GM21526 (cell line): ENCODE measurements at regions not wholly inside any gene's neighbourhood (a gene's known extent, or its start where the extent isn't known, plus 50 kb on each side); places are given as distances from the start of the nearest gene placed in this dataset.
"Not testable (repeated sequence)": the region's sequence is repeated elsewhere in the genome, so short reads cannot be mapped to it uniquely, and the experiment has no call there.

Experiments used
- ATAC-seq: cut with Tn5 transposase; IDR thresholded peaks from one replicate; pipeline ENCODE4 v1.9.1; 2021; ENCODE audit warnings: moderate library complexity; ENCODE audit not compliant: unreplicated experiment, low FRiP score

DNA sequence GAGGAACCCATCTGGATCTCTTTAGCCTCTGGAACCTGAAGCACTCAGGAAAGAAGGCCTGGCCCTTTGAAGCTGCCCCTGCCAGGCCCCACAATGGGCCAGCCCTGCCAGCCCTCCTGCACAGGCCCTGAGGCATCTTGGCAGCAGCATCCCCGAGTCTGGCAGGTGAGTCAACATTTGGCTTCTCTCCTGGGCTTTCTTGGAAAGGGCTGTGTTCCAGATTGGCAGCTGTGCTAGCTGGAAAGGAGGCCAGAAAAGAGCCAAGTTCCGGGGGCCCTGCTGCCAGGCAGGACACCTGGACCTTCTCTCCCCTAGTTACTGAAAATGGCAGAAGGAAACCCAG, 187.2 kb downstream of the SHQ1 start:
- ATAC-seq: no peak

DNA sequence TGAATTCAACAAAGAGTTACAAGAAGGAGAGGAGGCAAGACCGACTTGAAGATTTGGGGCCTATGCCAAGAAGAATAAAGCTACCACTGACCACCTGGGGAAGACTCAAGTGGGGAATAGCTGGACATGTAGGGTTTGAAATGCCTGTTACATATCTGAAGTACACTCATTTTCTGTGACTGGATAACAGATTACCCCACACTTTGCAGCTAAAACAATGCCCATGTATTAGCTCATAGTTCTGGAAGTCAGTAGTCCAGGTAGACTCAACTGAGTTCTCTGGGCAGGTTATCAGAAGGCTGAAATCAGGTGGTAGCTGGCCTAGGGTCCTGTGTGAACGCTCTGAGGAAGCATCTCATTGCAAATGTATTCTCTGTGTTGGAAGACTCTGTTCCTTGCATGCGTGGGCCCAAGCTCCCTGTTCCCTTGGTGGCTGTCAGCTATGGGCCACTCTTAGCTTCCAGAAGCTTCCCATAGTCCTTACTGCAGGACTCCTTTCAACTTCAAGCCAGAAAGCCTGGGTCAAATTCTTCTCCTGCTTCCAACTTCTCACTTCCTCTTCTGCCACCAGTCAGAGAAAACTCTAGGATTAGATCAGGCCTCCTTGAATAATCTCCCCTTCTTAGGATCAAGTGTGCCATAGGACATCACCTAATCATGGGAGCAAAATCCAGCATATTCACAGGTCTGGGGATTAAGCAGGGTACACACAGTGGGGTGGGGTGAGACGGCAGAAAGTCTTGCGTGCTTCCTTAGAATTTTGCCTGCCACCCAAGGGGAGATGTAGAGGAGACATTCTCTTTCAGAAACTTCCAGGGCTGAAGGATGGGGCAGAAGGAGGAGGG, 187.8 kb downstream of the SHQ1 start:
- ATAC-seq: no peak

DNA sequence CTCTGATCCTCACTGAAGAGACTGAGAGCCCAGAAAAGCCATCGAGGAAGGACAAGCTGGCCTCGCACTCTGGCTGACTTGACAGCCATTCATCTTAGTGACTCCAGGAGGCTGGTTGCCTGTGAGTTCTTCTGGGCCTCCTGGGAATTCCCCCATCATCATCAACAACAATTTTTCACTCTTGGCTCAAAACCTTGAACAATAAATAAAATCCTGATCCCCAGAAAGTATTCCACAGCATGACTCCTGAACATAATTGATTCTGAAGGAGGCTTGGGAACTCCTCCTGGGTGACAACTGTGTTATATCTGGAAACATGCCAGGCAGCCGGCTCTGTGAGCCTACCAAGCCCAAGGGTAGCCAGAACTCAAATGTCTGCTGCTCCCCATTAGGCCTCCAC, 188.6 kb downstream of the SHQ1 start:
- ATAC-seq: no peak

DNA sequence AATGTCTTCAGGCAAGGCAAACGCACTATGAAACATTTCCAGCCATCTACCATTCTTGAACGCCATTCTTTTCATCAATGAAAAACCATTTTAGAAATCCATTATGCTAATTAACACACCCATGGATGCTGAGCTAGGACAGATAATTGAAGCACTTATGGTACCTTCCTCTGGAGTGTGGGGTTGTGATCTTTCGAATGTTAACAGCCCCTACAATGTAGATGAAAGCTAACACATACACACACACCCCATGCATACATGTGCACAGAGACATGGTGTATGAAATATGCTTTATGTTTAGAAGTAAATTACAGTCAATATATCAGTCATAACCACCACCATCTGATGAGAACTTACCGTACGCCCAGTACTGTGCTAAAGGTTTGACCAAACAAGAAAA, 189.1 kb downstream of the SHQ1 start:
- ATAC-seq: no peak

DNA sequence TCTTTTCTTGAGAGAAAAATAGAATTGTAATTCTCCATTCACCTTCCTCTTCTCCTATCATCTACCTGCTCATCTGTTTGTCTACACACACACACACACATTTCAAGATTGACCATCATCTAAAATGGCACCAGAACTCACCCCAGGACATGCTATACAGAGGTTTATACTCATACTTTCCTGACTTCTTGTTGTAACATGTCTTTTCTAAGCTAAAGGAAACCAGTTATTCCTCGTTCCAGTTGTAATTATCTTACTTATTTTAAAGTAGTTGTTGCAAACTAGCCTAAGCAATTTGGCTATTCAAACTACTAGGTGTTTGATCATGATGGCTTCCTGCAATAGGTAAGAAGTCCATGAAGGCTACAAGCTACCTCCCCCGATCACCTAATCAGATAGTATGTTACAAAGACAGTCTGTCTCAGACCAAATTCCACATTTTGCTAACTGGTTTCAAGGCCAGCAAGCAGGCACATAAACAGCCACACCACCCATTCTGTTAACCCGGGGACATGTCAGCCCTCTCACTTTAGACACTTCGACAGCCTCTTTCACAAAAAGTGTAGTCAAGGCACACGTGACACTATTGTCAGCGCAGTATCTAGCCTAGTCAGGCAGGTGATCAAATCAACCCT, 189.7 kb downstream of the SHQ1 start:
- no peak for ATAC-seq

DNA sequence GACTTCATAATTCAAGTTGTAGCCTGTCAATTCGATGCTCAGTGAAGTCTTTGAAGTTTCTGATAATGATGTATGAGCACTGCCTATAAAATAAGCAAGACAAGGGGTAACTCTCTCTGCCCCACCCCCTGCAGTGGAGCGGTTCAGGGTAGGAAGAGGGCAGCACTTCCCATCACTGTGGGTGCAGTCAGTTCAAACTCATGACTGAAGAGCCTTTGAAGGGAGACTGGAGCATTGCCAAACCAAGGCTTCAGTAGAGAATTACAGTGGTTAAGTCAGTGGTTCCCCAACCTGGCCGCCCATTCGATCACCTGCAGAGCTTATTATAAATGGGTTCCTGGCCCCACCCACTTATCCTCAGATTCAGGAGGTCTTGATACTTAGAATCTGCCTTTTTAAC, 190.6 kb downstream of the SHQ1 start:
- ATAC-seq: no peak

DNA sequence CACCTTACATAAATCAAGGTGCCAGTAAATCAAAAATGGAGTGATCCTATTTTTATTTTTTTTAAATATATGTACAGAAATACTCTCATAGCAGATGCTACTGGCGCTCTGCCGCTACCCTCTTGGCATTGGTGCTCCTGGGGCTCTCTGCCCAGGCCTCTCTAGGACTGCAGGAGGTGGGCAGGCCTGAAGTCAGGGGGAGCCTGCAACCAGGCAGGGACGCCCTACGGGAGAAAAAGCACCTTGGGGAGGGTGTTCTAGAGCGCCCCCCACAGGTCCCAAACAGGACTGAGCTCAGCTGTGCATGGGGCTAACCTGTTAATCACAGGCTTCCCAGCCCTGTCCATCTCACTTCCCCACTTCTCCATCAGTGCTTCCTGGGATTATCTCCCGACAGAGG, 192.5 kb downstream of the SHQ1 start:
- no peak for ATAC-seq

DNA sequence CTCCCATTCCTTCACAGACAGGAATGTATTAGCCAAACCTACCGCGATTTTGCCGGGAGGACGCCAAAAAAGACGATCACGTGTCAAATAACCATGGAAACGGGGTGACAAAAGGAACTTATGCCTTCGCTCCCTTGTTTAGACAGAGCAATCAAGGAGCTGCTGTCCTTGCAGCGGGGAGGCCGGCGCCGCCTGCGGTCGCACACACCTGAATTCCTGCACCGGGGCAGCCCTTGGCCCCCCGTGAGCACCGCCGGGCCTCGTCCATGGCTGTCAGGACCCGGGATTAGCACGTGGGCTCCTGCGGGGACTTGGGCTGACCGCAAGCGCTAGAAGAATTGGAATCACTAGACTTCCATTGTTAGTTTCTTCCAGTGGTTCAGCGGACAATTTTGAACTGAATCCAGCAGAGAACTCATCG, 193.1 kb downstream of the SHQ1 start:
- ATAC-seq: no peak

DNA sequence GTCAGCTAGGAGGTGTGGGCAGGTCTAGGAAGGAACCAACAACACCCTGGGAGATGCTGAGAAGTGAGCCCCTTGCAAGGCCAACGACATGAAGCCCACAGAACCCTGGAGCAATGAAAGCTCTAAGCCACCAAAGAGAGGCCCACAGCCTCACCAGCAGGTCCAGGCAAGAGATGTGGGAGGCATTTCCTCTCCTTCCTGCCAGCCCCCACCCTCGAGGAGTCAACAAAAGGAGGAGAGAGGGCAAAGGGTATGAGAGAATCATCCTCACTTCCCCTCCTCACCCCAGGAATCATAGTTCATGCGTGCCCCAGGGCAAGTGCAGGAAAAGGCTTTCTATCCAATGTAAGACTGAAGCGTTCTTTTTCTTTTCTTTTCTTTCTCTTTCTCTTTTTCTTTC, 195.8 kb downstream of the SHQ1 start:
- no peak for ATAC-seq

DNA sequence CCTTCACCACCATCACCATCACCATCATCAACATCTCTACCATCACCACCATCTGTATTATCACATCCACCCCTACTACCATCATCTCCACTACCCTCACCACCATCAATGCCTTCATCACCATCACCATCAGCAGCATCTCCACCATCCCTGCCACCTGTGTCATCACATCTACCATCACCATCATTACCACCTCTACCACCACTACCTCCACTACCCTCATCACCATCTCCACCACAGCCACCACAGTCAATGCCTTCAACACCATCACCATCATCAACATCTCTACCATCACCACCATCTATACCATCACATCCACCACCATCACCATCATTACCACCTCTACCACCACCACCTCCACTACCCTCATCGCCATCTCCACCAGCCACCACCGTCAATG, 196.7 kb downstream of the SHQ1 start:
- no peak for ATAC-seq

DNA sequence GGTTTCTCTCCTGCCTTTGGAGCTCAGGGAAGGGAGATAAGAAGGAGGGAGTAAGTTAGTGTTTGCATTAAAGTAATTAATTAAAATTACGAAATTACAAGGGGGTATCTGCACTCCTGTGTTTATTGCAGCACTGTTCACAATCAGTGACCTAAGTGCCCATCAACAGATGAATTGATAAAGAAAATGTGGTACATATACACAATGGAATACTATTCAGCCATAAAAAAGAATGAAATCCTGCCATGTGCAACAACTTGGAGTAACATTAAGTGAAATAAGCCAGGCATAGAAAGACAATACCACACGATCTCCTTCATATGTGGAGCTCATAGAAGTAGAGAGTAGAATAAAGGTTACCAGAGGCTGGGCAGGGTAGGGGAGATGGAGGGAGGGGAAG, 202.0 kb downstream of the SHQ1 start:
- no peak for ATAC-seq

DNA sequence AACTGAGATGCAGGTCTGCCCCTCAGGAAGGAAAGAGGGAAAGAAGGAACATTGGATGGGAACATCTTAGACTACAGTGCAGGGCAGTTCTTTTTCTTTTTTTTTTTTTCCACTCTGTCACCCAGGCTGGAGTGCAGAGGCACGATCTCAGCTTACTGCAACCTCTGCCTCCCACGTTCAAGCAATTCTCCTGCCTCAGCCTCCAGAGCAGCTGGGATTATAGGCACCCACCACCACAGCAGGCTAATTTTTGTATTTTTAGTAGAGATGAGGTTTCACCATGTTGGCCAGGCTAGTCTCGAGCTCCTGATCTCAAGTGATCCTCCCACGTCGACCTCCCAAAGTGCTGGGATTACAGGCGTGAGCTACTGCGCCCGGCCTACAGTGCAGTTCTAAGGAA, 204.6 kb downstream of the SHQ1 start:
- ATAC-seq: not testable (repeated sequence)

DNA sequence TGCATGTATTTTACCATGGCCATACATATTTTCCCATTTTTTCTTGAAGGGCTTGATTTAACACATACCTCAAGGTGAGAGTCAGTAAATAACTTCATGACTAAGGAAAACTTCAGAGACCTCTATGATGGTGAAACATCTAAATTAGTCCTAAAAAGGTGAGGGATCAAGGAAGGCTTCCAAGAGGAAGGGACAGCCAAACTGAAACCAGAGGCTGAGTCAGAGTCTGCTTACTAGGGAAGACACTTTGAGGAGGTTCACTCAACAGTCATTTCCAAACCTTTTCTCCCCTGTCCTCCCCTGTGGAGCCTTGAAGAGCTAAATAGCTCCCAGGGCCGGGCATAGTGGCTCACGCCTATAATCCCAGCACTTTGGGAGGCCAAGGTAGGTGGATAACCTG, 206.6 kb downstream of the SHQ1 start:
- ATAC-seq: no peak

DNA sequence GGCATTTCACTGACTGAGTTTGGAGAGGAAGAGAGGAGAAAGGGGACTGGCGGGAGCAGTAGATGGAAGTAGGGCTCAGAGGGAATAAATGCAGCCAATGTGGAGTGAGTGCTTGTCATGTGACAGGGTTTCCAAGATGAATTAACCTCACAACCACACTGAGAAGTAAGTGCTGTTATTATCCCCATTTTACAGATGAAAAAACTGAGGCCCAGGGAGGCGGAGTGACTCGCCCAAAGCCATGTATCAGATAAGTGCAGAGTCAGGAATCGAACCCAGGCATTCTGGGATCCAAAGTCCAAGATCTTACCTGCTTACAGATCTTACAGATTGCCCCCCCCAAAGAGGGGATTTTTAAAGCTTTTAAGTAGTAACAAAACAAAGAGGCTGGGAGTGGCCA, 207.2 kb downstream of the SHQ1 start:
- no peak for ATAC-seq

DNA sequence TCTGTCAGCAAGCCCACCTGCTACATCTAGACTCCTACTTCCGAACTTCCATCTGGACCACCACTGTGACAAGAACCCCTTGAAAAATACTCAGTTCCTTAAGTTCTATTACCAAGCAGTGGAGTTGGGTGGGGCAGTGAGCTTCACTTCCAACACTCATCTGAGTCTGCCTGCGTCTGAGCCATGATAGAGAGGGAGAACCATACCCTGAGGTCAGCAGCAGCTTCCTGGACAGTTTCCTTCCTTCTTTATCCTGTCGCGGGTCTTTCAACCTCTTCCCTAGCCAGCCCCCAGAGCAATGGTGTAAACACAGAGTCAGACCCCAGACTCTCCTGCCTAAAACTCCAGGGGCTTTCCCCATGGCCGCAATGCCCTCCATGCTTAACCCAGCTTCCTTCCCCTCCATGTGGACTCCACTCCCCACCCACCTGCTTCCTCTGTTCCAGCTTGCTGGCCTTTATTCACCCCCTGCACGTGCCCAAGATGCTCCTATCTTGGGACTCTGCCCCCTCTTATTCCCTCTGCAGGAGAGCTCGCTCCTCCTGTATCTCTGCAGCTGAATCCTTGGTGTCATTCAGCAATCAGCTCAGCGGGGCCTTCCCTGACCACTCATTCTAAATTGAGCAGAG, 211.2 kb downstream of the SHQ1 start:
- ATAC-seq: no peak

DNA sequence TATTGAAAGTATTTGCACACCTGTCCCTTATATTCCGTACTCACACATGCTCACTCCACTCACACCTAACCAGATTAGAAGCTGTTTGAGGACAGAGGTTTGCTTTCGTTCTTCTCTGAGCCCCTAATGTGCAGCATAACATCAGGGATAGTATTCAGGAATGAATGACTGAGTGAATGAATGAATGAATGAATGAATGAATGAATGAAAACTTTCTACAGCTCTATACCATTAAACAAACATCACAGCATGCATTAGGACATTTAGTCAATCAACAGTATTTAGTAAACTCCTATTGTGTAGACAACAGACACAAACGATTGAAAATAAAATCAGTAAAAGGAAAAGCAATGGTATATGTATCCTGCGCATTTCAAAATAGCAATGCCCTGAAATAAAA, 212.7 kb downstream of the SHQ1 start:
- ATAC-seq: no peak

DNA sequence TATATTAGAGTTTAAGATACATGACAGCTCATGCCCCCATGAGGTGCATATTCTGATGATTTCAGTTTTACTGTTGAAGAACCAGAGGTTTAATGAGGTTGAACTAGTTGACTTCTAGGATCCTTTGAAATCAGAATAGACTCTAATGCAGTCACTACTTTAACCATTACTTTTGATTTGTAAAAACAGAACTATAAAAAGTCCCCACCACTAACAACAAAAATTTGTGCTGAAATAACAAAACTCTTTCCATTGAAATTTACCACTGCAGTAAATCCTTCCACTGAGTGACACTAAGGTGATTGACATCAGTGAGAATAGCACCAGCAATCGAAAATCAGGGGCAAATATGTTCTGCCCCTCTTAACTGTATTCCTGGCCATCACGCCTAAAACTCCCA, 214.1 kb downstream of the SHQ1 start:
- ATAC-seq: no peak

DNA sequence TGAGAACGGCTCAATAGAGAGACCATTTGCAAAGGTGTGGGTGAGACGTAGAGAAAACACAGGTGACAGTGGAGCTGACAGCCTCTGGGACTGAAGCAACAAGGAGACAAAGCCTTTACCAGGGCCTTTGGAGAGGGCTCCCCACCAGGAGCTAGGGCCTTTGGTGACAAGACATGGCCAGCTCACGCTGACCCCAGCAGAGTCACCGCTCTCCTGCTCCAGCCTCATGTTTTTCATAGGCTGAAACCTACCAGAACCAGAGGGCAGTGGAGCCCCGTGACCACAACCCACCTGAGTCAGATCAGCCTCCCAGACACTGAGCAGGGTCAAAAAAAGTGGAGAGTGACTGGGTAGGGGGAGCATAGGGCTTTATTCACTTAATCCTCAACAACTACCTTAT, 214.7 kb downstream of the SHQ1 start:
- ATAC-seq: no peak

DNA sequence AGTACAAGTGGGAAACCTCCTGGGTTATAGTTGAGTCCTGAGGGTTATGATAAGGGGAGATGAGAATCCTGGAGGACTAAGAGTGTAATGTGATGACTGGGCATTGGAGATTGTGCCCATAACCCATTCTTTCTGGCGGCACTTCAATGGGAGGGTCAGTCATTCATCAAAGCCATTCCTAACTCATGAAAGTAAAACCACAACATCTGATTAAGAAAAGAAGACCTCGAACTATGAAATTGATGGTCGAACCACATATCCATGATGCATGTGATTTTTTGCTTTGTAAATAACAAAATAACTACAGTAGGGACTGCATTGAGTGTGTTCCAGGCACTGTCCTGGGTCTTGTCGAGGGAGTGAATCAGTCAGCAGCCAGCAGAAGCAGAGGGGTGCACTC, 215.1 kb downstream of the SHQ1 start:
- ATAC-seq: no peak

DNA sequence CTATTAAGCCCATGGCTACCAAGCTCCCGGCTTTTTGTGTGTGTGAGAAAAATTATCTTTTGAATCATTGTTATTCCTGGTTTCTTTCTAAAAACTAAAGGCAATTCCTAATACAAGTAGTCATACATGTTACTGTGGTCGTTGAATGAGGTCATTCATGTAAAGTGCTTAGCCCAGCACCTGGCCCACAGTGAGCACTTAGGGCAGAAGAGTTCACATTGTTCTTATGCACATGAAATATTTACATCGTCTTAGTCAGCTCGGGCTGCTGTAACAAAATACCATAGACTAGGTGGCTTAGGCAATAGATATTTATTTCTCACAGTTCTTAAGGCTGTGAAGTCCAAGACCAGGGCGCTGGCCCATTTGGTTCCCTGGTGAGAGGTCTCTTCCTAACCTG, 216.1 kb downstream of the SHQ1 start:
- ATAC-seq: no peak

DNA sequence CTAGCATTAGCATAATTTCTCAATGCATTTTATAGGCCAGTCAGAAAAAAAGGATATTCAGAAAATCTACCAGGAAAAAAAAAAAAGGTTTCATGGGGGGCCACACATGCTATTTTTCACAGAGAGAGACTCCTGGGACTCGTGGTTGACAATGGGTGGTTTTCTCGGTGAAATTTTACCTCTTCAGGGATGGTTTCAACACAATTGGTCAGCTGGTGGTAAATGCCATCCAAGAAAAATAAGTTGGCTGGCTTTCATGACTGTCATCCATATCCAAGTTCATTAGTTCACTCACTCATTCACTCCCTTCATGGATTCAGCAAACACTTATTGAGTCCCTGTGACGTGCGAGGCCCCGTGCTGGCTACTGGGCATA, 217.3 kb downstream of the SHQ1 start:
- no peak for ATAC-seq

DNA sequence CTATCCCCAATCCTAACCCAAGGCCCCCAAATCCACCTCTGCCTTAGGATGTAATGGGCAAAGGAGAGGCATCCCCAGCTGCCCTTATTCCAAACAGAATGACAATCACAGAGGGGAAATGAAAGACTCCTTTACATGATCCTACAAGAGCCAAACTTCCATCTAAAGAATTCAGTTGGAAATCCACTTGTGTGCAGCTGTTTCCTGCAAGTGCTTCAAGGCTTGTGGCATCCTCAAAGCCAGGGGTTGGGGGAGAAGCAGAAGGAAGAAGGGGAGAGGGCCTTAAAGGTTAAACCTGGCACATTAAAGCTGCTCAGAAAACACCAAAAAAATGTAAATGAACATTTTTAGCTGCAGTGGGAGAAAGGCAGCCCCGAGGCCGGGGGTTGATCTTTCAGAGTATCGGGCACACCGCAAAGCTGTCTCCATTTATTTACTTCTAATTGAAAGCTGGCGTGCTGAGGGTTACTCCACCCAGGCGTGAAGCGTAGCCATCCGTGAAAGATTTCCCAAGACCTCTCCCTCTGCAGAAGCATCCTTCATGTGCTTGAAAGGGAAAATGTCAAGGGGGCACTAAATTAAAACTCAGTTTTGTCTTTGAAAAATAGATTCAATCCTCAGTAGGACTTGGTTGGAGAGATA, 217.8 kb downstream of the SHQ1 start:
- no peak for ATAC-seq
